ENCODE measurements at regions not wholly inside any gene's neighbourhood (a gene's known extent, or its start where the extent isn't known, plus 50 kb on each side); places are given as distances from the start of the nearest gene placed in this dataset.

DNA sequence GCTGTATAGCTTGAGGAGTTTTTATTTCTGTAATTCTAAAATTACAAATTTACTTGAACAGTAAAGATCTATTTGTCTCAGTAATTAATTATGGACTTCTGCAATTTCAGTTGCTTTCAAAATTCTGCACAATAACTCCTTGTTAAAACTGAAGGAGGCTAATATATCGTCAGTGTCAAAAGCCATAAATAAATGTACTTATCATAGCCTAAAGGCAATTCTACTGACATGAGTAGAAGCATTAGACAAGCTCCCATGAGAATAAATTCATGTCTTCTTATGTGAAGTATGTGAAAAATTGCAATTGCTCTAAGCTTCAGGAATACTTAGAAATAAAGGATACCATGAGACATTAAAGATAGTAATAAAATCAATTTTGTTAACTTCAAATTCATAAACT is 381.2 kb upstream of the PCDH10 start:
- H3K27me3 ChIP-seq (replicated peaks in 1 of 7) = no peaks in the 10 kb centered on the region
- 76 to 92% (median 77%) methylated on average over 1 of the region's 1 CpG for WGBS, 5 donors
- no peak overlapping the region for H3K4me3 ChIP-seq
- intact Hi-C loops (cut with DNase I; ENCODE audit: low total_unique reads) = no loop called here
- H3K27ac ChIP-seq = no peak overlapping the region
- no peaks in the 10 kb centered on the region for H3K9me3 ChIP-seq
- no peaks in the 10 kb centered on the region for H3K4me1 ChIP-seq
- TF ChIP-seq POLR2A (IDR thresholded peaks at IDR 0.05) (no peak), POLR2AphosphoS5 (IDR thresholded peaks at IDR 0.05) (no peak)
- TF ChIP-seq, protein P1, sequence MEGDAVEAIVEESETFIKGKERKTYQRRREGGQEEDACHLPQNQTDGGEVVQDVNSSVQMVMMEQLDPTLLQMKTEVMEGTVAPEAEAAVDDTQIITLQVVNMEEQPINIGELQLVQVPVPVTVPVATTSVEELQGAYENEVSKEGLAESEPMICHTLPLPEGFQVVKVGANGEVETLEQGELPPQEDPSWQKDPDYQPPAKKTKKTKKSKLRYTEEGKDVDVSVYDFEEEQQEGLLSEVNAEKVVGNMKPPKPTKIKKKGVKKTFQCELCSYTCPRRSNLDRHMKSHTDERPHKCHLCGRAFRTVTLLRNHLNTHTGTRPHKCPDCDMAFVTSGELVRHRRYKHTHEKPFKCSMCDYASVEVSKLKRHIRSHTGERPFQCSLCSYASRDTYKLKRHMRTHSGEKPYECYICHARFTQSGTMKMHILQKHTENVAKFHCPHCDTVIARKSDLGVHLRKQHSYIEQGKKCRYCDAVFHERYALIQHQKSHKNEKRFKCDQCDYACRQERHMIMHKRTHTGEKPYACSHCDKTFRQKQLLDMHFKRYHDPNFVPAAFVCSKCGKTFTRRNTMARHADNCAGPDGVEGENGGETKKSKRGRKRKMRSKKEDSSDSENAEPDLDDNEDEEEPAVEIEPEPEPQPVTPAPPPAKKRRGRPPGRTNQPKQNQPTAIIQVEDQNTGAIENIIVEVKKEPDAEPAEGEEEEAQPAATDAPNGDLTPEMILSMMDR (IDR thresholded peaks at IDR 0.05 in 8 of 11, conservative IDR thresholded peaks at IDR 0.05 in 3 of 11) = no peak
- no peaks in the 10 kb centered on the region for H3K36me3 ChIP-seq
- no peak for DNase-seq

DNA sequence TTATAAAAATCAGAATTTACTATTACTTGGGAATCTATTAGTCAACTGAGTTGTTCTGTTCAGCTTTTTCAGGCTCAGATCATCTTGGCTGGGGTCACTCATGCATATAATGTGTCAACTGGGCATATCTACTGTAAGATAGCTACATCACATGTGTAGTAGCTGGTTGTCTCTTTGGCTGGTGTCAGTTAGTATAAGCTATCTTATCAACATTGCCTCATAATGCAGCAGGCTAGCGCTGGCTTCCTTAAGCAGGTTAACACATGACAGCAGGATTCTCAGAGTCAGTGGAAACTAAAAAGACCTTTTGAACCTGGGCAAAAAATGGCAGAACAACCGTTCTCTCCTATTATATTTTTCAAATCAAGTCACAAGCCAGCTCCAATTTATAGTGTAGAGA is 378.3 kb upstream of the PCDH10 start:
- DNase-seq = no peak
- intact Hi-C loops (cut with DNase I; ENCODE audit: low total_unique reads) = no loop called here
- H3K4me3 ChIP-seq = no peak overlapping the region
- H3K36me3 ChIP-seq = no peaks in the 10 kb centered on the region
- no peaks in the 10 kb centered on the region for H3K27me3 ChIP-seq (replicated peaks in 1 of 7)
- H3K9me3 ChIP-seq = peaks cover 0 to under 1% (median 0%) of the 10 kb centered on the region in 8 donors
- H3K27ac ChIP-seq = no peak overlapping the region
- H3K4me1 ChIP-seq = no peaks in the 10 kb centered on the region
- TF ChIP-seq POLR2AphosphoS5 (IDR thresholded peaks at IDR 0.05) = no peak
- no peak for TF ChIP-seq POLR2A (IDR thresholded peaks at IDR 0.05)
- TF ChIP-seq, protein P1 (IDR thresholded peaks at IDR 0.05 in 8 of 11, conservative IDR thresholded peaks at IDR 0.05 in 3 of 11) = no peak
- WGBS, 5 donors = 60 to 80% (median 68%) methylated on average over 2 of the region's 2 CpGs

DNA sequence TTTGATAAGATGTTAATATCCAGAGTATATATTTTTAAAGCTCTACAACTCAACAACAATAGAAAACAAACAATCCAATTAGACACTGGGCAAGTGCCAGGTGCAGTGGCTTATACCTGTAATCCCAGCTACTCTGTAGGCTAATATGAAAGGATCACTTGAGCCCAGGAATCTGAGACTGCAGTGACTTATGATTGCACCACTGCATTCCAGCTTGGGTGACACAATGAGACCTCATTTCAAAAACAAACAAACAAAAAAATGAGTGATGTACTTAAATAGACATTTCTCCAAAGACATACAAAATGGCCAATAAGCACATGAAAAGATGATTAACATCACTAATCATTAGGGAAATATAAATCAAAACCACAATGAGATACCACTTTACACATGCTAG is 356.8 kb upstream of the PCDH10 start:
- no peaks in the 10 kb centered on the region for H3K36me3 ChIP-seq
- TF ChIP-seq, protein P1 (IDR thresholded peaks at IDR 0.05 in 8 of 11, conservative IDR thresholded peaks at IDR 0.05 in 3 of 11) = no peak
- TF ChIP-seq POLR2A (IDR thresholded peaks at IDR 0.05) = no peak
- TF ChIP-seq POLR2AphosphoS5 (IDR thresholded peaks at IDR 0.05) = no peak
- no peak overlapping the region for H3K4me3 ChIP-seq
- H3K4me1 ChIP-seq = no peaks in the 10 kb centered on the region
- peaks cover 0 to 4% (median 0%) of the 10 kb centered on the region in 8 donors for H3K9me3 ChIP-seq
- no peak overlapping the region for H3K27ac ChIP-seq
- no peak for DNase-seq
- no peaks in the 10 kb centered on the region for H3K27me3 ChIP-seq (replicated peaks in 1 of 7)
- intact Hi-C loops (cut with DNase I; ENCODE audit: low total_unique reads) = no loop called here

DNA sequence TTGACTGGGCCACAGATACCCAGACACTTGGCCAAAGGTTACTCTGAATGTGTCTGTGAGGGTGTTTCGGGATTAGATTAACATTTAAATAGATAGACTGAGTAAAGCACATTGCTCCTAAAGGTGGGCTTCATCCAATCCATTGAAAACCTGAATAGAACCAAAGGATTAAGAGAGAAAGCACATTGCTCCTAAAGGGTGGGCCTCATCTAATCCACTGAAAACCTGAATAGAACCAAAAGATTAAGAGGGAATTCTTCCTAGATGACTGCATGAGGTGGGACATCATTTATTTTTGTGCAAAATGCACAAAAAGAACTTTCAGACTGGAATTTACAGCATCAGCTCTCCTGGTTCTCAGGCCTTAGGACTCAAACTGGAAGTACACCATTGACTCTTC is 351.2 kb upstream of the PCDH10 start:
- Histone ChIP-seq H3K27me3 (replicated peaks in 1 of 7) (no peaks in the 10 kb centered on the region), H3K9me3 (peaks cover 0 to 3% (median 0%) of the 10 kb centered on the region in 8 donors), H3K4me1 (no peaks in the 10 kb centered on the region), H3K36me3 (no peaks in the 10 kb centered on the region), H3K27ac (no peak overlapping the region), H3K4me3 (no peak overlapping the region)
- no peak for TF ChIP-seq POLR2AphosphoS5 (IDR thresholded peaks at IDR 0.05)
- no peak for TF ChIP-seq POLR2A (IDR thresholded peaks at IDR 0.05)
- TF ChIP-seq, protein P1 (IDR thresholded peaks at IDR 0.05 in 8 of 11, conservative IDR thresholded peaks at IDR 0.05 in 3 of 11) = no peak
- no peak for DNase-seq
- intact Hi-C loops (cut with DNase I; ENCODE audit: low total_unique reads) = no loop called here
- WGBS, 5 donors = 59 to 91% (median 68%) methylated on average over 1 of the region's 1 CpG

All from spleen (tissue), 11 donors.